GM10266 (cell line): ENCODE measurements at regions not wholly inside any gene's neighbourhood (a gene's known extent, or its start where the extent isn't known, plus 50 kb on each side); places are given as distances from the start of the nearest gene placed in this dataset.

Source experiments
- DNase-seq: peaks from one replicate; pipeline ENCODE4 v3.0.0; 2012; ENCODE audit errors: extremely low spot score
- TF ChIP-seq, protein P1 (sequence below): IDR thresholded peaks from 2 replicates; pipeline ENCODE4 v1.5.1; 2012; ENCODE audit warnings: mild to moderate bottlenecking, low read depth; ENCODE audit not compliant: control insufficient read depth, insufficient read depth; ENCODE audit errors: missing control alignments

DNA sequence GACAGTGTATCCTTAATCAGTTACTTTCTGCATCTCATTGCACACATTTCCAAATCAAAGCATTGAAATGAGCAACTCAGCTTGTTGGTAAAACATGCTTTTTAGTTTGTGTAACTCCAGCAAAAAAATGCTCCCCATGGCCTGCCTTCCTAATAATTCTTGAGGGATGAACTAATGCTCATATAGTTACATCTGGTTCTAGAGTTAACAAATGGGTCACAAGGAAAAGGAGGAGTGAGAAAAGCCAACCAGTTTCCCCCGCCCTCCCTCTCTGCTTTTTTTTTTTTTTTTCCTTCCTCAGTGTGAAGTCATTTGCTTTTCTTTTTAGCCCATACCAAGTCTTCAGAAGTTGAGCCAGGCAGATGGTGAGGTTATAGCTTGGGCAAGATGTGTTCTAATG is 231.7 kb downstream of the MTX2 start:
- DNase-seq, result no peak
- TF ChIP-seq, protein P1, sequence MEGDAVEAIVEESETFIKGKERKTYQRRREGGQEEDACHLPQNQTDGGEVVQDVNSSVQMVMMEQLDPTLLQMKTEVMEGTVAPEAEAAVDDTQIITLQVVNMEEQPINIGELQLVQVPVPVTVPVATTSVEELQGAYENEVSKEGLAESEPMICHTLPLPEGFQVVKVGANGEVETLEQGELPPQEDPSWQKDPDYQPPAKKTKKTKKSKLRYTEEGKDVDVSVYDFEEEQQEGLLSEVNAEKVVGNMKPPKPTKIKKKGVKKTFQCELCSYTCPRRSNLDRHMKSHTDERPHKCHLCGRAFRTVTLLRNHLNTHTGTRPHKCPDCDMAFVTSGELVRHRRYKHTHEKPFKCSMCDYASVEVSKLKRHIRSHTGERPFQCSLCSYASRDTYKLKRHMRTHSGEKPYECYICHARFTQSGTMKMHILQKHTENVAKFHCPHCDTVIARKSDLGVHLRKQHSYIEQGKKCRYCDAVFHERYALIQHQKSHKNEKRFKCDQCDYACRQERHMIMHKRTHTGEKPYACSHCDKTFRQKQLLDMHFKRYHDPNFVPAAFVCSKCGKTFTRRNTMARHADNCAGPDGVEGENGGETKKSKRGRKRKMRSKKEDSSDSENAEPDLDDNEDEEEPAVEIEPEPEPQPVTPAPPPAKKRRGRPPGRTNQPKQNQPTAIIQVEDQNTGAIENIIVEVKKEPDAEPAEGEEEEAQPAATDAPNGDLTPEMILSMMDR, result no peak

DNA sequence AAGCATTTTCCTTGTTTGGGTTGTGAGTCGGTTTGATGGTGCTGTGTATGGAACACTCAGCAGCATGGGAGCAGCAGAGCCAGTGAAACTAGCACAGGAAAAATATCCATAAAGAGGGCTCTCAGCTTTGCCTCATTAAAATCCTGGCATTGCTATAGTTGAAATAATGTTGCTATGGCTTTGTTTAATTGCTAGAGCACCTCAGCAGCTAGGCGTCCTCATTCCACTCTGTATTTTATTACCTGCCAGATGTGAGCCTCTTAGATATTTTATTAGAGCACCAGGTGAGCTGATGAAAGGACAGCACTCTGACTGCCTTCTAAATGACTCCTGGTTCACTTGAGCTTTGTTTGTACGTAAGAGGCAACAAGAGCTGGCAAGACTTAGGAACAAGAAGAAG is 232.4 kb downstream of the MTX2 start:
- DNase-seq, result no peak
- TF ChIP-seq, protein P1, result no peak

DNA sequence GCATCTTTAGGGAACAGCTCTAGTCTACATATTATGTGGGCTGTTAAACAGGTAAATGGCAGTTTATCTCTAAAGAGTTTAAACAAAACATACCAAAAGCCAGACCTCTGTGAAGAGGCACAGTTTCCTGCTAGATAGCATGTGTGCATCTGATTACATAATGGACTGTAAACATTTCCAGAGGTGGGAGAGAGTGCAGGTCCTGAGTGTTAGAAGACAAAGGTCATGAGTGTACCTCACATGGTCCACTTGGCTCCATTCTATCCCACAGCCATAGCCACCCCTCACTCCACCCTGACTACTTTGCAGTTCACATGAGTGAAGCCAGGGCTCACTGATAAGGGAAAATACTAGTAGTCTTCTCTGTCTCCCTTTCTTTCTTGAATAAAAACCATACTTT is 233.4 kb downstream of the MTX2 start:
- TF ChIP-seq, protein P1, result no peak
- no peak for DNase-seq

GRCh38 chr2:176503776-176504175 is 234.5 kb downstream of the MTX2 start:
- DNase-seq, result no peak
- TF ChIP-seq, protein P1, result no peak

DNA sequence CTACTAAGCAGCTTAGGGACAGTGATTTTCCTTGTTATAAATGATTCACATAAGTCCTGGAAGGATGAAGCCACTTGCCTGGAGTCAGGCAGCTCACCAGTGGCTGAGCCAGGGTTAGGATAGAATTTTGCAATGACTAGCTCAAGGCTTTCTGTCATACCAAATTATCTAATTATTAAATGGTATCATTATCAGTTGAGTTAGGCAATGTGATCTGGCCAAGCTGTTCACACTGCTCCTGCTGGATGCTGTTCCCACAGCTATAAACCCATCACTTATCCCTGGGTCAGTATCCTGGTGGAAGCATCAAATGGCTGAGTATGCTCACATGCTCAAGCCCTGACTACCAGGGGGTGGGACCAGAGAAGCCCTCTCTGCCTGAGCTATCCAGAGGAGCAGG is 235.2 kb downstream of the MTX2 start:
- no peak for DNase-seq
- TF ChIP-seq, protein P1, result no peak

DNA sequence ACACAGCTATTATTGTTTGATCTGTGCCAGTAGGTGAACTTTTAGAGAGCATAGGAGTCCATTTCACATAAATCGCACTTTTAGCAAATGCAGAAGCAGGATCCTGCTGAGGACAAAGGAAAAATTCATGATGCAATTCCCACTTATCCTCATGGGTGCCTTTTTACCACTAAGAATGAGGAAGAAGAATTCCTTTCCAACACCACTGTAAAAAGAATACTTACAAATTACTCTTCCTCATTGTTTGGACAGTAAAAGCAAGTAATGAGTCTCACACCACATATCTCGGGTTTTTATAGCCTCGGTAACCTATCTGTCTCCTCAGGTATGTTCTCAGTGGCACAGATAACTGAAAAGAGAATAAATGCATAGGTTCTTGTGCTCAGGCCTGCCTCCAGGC is 238.5 kb downstream of the MTX2 start:
- TF ChIP-seq, protein P1, result no peak
- DNase-seq, result no peak

DNA sequence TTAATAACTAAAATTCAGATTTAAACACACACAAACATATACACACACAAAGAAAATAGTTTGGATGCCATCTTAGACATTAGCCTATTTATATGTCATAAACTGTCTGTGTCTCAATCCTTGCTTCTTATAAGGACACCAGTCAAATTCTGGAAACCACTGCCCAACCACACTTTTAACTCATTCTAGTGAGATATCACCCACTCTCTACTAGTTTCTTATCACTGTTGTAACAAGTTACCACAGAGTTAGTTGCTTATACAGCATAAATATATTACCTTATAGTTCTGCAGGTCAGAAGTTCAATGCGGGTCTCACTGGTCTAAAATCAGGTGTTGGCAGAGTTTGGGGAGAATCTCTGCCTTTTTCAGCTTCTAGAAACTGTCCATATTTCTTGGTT is 239.1 kb downstream of the MTX2 start:
- no peak for DNase-seq
- TF ChIP-seq, protein P1, result no peak
